ENCODE measurements at regions not wholly inside any gene's neighbourhood (a gene's known extent, or its start where the extent isn't known, plus 50 kb on each side); places are given as distances from the start of the nearest gene placed in this dataset.

GRCh38 chr20:11867291-11867919 is 50.3 kb upstream of the BTBD3 start:
- DNase-seq (ENCODE audit: low read depth in 3 of 3) = no peak

All from stimulated activated CD4-positive, alpha-beta T cell treated with anti-CD3 and anti-CD28 coated beads, TNF-alpha, amount 100 ng/mL, for 48 hours (primary cell).